SH-SY5Y (cell line): ENCODE measurements at regions not wholly inside any gene's neighbourhood (a gene's known extent, or its start where the extent isn't known, plus 50 kb on each side); places are given as distances from the start of the nearest gene placed in this dataset.

Source experiments
- GATA2 ChIP-seq: IDR thresholded peaks from 2 replicates; pipeline ENCODE4 v1.6.1; 2011; ENCODE audit warnings: mild to moderate bottlenecking, low read depth, low read length
- GATA3 ChIP-seq: IDR thresholded peaks from 2 replicates; pipeline ENCODE4 v1.6.1; 2011; ENCODE audit warnings: low read depth, mild to moderate bottlenecking, low read length, moderate library complexity

GRCh38 chr16:26531290-26531730 lies 535.4 kb upstream of the C16orf82 start:
- no peak for TF ChIP-seq GATA3
- TF ChIP-seq GATA2: no peak
